ENCODE measurements at regions not wholly inside any gene's neighbourhood (a gene's known extent, or its start where the extent isn't known, plus 50 kb on each side); places are given as distances from the start of the nearest gene placed in this dataset.
A peak's percentile ranks its signal among the peaks of the same experiment; 100 is the strongest.

DNA sequence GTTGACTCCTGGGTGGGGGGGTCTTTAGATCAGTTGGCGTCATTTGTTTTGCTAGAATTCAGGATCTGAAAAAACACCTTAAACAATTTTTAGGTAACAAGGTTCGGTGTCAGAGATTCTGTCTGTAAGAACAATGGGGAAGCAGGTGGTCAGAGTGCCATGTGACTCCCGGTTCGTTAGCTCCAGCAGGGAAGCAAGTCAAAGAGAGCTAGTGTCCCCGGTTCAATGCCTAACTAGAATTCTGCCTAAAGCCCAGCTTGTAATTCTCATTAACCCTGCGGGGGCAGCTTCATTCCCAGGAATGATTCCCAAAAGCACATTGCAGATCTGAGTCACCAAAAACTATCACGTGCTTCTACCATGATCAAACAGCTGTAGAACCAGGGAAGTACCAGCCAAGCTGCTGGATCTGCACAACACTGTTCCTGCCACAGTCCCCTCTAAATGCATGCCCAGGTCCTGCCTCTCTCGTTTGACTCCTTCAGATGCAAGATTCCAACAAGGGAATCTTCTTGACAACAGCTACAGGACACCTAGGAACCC, 664.3 kb upstream of the CELF2 start:
- no peak for DNase-seq

DNA sequence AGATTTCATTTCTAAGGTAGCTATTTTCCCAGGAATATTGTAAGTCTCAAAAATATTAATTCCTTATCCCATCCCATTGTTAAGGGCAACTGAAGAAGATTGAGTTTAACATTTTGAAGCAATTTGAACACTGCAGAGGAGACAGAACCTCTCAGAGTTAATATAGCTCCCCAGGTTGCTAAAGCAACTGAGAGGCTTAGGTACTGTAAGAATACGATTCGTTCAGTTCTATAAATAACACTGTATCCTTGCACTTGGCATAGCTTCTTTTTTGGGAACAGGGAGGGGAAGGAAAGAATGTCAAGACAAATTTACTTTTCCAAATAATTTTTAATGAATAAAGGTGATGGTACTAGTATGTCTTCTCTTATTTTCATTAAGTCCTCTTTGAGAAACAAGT, 658.4 kb upstream of the CELF2 start:
- DNase-seq = no peak

DNA sequence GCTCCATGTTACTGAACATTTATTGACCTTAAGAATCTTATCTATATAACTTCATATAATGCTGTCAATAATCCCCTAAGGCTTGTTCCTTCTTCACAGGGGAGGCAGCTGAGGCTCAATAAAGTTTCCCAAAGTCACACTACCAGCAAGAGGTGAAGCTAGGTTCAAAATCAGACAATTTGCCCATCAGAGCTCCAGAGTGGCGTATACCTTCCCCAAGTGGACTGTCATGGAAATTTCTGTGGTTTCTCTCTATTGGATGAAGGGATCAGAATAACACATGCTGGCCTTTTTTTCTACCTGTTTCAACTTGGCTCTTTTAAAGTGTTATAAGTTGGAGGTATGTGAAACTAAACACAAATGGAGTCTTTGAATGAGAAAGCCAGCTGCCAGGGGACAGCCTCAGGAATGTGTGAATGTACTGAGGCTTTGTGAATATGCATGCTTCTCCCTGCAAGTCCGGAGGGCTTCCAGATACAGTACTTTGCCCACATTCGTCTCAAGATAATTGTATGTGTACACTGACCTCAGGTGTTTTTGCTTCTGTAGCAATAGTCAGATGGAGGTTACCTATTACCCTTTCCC, 656.3 kb upstream of the CELF2 start:
- DNase-seq = no peak

DNA sequence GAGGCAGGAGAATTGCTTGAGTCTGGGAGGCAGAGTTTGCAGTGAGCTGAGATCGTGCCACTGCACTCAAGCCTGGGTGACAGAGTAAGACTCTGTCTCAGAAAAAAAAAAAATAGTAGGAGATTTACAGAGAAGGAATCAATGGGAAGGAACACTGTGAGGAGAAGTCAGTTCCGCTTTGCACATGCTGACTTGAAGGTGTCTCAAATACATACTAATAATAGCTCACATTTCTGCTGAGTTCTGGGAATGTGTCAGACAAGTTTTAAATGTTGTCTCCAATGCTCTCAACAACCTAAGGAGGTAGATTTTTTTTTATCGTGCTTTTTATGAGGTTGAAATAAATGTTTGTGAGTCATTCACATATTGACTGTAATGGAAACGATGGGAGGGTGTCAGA, 654.9 kb upstream of the CELF2 start:
- DNase-seq = no peak

DNA sequence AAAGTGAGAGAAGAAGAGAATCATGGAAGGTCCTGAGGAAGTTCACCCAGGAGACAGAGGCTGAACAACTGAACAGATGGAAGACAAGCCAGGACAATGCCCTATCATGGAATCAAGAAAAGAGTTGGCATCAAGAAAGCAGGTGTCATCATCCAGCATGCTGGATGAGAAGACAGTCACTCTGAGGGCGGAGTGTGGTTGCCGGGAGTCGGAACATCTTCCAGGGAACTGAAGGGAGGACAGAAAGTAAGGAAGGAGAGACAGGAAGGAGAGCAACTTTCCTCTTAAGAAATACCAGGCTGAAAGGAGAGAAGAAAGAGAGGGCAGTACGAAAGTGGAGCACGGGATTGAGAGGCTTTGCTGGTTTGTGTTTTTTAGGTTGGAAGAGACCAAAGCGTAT, 654.5 kb upstream of the CELF2 start:
- DNase-seq = no peak

DNA sequence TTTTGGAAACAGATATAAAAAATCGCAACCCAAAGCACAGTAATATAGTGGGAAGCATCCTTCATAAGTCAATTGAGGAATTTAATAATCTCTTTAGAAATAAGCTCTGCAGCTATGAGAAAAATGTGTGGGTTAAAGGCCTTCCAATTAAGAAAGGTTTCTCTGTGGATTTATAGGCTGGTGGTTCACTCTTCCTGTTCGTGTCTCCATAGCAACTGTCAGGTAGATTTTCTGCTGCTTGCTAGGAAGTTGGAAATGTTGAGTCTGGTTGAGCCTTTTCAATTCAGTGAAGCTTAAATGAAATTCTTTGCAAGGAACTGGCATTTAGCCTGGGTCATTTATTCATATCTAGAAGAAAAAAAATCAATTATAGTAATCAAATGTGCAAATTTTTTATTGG, 652.8 kb upstream of the CELF2 start:
- DNase-seq = no peak

DNA sequence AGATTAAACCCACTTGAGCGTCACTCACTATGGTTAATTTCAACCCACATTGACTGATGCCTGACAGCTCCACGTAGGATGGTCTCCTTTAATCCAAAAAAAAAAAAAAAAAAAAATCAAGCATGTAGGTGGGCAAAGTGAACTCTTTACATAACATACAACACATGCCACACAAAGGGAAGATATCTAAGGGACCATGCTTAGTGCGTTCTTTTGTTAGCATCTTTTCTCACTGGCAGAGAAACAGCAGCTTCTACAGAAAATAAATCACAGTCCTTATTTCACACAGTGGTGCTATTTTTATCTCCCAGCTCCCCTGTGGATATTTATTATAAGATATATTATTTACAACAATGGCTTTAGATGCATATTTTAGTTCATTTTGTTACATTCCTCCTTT, 652.0 kb upstream of the CELF2 start:
- DNase-seq = no peak

DNA sequence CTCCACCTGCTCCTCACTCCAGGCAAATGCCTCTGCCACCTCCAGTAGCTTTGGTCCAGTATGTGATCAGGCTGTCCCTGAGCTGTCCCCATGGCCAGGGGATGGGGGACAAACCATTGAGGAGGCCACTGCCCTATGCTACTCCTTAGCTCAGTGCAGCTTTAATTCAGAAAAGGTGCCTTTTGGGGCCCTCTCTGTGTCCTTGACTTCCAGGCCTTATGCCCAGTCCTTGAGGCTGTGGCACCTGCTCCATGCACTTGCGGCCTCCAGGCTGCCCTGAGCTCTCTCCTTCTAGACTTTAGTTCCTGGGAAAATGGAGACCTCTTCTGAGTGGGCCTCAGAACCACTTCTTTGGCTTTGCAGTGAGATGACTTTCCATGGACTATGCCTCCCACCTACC, 650.8 kb upstream of the CELF2 start:
- DNase-seq = no peak

DNA sequence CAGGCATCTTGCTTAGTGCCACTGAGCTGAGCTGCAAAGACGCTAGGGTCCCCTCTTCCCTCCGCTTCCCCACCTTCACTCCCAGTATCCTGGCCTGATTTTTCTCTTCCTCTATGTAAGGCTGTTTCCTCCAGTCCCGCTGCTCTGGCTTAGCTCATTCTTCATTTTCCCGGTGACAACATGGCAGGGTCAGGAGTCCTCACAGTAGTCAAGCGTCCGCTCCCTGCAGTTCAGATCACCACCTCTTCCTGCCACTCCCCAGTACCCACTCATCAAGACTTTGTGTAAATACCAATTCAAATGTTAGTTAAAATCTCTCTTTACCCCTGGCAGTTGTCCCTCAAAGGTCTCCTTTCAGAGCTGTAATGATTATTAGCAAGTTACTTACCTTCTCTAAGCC, 650.4 kb upstream of the CELF2 start:
- DNase-seq = no peak

DNA sequence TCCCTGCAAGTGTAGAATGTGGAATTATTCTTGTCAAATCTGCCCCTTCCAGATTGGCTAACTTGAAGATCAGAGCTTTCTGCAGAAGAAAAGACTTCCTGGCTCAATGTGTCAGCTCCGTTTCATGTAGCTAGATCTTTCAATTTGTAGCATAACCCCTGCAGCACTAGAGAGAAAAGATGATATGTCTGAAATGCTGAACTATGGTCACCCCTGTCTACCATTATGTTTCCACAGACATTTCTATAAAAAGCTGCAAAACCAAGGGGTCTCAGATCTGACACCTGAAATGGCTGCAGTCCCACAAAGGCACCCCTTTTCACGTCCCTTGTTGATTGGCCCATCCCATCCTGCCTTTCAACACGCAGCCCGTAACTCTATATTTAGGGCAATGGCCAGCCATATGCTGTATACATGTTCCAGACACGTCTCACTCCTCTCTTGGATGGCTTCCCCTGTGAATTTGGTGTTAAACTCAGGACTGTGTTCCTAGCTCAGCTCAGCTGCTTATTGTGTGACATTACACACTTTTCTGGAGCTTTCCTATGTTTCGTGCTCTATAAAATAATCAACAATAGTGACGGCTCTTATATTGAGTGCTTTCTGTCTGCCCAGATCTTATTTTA, 648.6 kb upstream of the CELF2 start:
- no peak for DNase-seq

DNA sequence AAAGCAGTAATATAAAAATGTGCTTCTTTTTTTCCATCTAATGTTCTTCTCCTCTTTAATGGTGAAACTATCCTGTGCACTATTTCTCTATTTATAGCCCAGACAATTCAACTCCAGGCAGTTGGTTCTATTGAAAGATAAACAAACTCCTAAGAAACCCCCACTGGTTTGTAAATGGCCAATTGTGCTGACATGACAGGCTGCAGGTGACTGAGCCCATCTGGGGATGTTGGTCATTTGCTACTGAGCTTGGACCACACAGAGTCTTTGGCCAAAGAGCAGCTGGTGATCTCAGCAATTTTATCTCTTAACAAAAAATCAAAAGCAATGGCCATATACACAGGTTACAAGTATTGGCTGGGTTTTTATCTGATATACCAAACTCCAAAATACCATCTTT, 631.8 kb upstream of the CELF2 start:
- DNase-seq = no peak

DNA sequence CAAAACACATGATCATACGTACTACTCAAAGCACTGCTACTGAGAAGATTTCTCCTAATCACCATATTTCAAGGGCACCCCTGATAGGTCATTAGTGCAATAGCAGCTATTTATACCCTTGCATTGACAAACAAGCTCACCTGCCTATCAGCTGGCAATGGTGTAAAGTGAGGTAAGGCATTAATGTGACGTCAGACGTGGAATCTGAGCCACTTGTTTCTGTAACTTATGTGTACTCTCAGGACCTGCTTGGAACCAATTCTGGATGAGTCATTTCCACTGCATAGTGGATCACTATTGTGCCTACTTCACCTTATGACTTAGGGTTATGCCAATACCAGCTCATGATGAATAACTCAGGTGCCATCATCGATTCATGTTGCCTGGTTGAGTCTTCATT, 628.5 kb upstream of the CELF2 start:
- DNase-seq = no peak

DNA sequence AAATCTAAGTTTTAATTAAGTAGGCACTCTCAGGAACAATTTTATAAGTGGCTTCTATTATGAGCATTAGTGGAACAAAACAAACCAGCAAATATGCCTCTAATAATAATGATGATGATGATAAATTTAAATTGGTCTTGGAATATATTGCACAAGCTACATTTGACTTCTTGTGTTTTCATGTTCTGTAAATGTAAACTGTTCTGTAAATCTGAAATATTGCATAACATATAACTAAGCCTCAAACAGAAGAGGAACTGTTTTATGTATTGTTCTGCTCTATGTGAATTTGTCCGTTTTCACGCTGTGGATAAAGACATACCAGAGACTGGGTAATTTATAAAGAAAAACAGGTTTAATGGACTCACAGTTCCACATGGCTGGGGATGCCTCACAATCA, 625.2 kb upstream of the CELF2 start:
- no peak for DNase-seq

DNA sequence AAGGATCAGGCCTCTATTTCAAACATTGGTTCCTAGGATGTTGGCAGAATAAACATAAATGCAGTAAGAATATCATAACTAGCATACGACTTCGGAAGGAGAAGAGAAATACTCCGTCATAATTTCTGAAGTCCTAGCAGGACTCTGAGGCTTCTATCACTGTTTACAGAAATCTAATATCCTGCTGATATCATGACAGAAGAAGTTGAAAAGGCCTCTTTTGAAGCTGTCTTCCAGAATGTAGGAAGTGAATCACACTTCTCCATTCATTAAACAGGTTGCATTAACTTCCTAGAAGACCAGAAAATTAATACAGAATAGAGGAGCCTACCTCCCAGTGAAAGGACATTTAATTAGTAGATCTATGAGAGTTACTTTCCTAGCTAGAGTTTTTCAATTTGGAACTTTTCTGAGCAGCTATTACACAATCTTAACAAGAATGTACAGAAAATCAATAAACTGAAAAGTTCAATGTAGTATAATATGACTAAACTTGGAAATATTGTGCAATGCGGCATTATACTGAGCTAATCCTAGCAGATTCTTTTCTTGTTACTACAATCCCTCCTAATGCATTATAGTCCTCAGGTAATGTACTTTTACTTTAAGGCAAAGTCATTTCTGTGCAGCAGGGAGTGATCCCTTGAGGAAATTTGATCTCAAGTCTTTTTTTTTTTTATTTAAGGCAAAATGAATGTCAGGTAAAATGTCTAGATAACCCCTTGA, 622.6 kb upstream of the CELF2 start:
- DNase-seq = no peak

DNA sequence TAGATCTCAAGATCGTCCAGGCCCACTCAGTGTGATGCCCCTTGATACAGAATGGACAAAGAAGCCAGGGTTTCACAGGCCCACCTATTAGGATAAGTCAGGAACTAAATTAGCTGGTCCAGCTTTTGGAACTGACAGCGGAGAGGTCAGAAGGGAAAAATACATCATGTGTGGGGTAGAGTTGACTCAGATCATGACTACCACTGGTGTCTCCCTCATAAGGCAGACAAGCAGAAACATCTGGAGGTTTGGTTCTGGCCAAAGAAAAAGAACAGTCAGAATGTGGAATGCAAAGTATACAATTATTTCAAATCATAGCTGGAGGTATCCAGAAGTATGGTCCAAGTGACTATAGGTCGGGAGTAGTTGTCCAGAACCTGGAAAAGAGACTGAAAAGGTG, 621.1 kb upstream of the CELF2 start:
- no peak for DNase-seq

DNA sequence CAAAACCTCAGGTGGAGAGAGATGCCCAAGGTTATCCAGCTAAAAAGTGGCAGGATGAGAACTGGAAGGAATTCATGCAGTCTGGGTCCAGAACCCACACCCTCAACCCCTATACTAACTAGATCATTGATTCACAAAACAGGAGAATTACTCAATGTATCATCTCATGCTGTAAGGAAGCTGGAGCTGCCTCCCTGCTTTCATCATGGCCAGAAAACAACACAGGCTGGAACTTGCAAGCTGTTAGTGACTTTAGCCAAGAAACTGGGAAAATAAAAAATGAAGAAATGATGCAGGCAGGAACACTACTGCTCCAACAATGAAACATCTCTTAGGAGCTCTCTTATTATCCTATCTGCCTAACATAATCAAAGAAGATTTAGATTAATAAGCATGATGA, 619.8 kb upstream of the CELF2 start:
- no peak for DNase-seq

DNA sequence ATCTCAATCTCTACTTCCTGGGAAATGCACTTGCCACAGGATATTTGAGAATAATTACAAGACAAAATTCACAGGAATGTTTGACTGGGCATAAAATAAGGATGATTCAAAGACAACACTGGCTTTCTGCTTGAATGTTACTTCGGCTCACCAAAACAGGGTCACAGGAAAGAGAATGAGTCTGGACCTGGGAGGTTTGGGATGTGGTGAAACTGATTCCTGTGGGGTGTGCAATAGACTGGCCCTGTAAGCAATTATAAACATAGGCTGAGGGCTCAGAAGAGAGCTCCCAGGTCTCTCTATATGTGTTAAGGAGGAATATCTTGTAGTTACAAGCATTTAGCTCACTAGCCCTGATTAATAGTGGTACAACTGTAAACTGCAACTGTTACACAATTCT, 613.9 kb upstream of the CELF2 start:
- no peak for DNase-seq

DNA sequence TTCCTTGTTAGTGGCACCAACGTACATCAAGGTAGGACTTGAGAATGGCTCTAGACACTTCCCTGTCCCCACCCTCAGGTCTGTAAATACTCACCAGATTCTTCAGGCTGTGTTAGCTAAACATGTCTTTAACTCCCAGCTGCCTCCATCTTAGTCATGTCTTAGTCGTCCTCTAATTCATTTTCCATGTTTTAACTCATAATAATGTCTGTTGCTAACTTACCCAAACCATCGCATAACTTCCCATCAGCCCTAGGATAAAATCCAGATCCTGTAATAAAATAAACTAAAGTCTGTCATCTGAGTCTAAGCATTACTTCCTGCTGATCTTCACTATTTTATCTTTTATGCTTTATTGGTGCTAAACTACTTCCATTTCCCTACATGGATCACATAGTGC, 600.0 kb upstream of the CELF2 start:
- DNase-seq = no peak

DNA sequence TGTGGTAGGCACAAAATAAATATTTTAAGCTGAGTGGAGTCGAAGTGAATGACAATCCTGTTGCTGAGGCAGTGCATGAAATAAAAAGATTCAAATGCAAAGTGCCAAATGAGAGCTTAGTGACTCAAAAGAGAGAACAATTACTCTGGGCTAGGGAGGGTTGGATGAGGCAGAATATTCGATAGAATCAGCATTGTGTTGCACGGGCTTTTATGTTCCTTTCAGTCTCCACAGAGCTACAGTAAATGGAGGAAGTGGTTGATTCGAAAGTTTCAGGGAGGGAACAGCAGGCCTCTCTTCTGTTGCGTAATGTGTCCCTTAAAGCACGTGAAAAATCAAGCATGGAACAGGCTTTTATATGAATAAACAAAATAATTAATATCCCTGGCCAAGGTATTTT, 599.3 kb upstream of the CELF2 start:
- DNase-seq = peak in 1 of 5 experiments; percentile 90

DNA sequence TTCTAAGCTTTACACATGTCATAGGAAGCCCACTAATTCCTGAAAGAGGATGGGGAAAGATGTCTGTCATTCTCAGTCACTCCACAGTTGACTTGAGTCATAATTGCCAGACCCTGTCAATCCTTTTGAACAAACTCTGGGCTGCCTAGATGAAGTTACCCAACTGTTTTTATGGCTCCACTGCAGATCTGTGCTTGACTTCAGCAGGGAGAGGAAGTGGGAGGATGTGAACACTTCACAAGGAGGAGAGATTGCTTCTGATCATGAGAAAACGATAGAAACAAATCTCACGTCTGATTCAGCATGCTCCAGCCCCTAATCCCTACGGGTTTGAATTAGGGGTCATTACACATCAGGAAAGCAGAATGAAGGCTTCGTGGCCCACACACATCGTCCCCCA, 596.6 kb upstream of the CELF2 start:
- DNase-seq = peak in 1 of 5 experiments; percentile 41

DNA sequence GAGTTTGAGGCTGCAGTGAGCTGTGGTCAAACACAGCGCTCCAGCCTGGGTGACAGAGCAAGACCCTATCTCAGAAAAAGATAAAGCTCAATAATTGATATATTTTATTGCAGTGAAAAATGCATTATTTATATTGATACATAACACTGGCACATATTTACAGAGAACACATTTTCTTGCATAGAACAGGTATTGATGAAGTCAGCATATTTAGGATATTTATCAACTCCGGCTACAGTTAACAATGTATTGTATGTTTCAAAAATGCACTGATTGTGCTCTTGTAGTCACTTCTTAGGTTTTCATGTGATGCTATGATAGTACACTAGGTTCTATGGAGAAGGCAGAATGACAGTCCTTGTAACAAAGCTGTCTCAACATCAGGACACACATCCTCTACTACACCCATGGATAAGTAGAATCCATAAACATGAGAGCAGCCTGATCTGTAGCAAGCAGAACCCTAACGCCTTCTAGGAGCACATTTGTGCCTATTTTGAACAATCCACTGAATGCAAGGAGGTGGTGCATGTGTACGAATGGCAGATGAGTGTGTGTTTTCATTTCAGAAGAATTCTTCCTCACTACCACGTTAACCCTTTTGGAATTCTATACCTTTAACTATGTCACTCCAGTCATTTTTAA, 586.1 kb upstream of the CELF2 start:
- no peak for DNase-seq

DNA sequence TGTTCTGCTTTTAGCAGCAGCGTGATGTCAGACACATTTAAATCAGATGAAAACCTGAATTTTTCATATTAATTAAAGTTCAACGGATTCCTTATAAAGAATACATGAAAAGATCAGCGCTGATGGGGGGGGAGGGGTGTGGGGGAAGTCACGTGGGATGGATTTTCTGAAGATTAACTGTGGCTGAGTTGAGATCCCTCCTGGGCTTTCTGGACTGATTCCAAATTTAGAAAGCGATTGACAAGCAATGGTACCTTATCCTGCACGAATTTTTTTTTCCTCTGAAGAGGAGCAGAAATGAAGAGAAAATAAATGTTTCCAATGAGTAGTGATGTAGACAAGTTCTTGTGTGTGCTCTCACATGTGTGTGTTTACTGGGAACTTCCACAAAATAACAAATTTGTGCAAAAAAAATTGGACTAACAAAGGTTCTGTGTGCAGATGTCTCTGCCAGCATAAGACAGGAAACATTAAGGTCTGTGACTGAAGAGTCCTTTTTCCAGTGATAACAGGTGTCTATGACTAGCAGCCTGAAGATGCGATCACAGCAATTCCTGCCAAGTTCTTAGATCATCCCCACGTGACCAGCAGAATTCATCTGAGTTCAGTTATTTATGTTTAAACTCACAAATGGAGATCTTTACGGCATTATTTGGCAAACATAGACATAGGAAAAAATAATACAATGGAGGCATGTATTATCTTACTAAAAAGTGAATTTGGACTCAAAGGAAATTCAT, 585.2 kb upstream of the CELF2 start:
- DNase-seq = no peak

DNA sequence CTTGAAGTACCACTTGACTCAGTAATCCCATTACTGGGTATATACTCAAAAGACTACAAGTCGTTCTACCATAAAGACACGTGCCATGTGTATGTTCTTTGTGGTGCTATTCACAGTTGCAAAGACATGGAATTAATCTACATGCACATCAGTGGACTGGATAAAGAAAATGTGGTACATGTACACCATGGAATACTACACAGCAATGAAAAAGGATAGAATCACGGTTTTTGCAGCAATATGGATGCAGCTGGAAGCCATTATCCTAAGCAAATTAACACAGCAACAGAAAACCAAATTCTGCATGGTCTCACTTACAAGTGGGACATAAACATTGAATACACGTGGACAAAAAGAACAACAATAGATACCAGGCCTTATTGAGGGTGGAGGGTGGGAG, 583.4 kb upstream of the CELF2 start:
- DNase-seq = no peak

Data from T-helper 2 cell (primary cell).